Heart left ventricle (tissue), 16 donors: ENCODE measurements at regions not wholly inside any gene's neighbourhood (a gene's known extent, or its start where the extent isn't known, plus 50 kb on each side); places are given as distances from the start of the nearest gene placed in this dataset.

Source experiments
- ATAC-seq, 4 donors: fragments of 200-7000 bp; cut with Tn5 transposase; one replicate each; pipeline ENCODE4 v1.9.1; 2020 to 2022; ENCODE audit warnings: moderate library complexity in 4 of 4, mild to moderate bottlenecking in 3 of 4, moderate number of reproducible peaks in 1 of 4
- DNase-seq, 5 donors: peaks; one replicate each; pipeline ENCODE4 v3.0.0-alpha.2; 2020
- H3K27ac ChIP-seq, 12 donors: fragments of 200-600 bp; sonication (generic) in 4 of 12; one replicate each; pipeline versions ENCODE4 v1.5.0 to v1.8.0; 2016 to 2022; ENCODE audit warnings: mild to moderate bottlenecking in 2 of 12
- H3K27me3 ChIP-seq, 9 donors: fragments of 200-600 bp; sonication (generic) in 2 of 9; one replicate each; pipeline versions ENCODE4 v1.5.1 to v1.8.0; 2016 to 2022; ENCODE audit warnings: mild to moderate bottlenecking in 3 of 9
- H3K36me3 ChIP-seq, 9 donors: fragments of 200-600 bp; sonication (generic) in 2 of 9; one replicate each; pipeline versions ENCODE4 v1.5.0 to v1.8.0; 2018 to 2022; ENCODE audit warnings: mild to moderate bottlenecking in 2 of 9
- H3K4me1 ChIP-seq, 12 donors: fragments of 200-600 bp; sonication (generic) in 4 of 12; one replicate each; pipeline versions ENCODE4 v1.5.0 to v1.8.0; 2016 to 2022; ENCODE audit warnings: mild to moderate bottlenecking in 3 of 12
- H3K4me3 ChIP-seq, 12 donors: fragments of 200-600 bp; sonication (generic) in 4 of 12; one replicate each; pipeline versions ENCODE4 v1.5.0 to v1.8.0; 2017 to 2022; ENCODE audit warnings: mild to moderate bottlenecking in 9 of 12, moderate library complexity in 4 of 12
- H3K9me3 ChIP-seq, 12 donors: fragments of 200-600 bp; sonication (generic) in 4 of 12; one replicate each; pipeline versions ENCODE4 v1.5.0 to v1.8.0; 2016 to 2022; ENCODE audit warnings: mild to moderate bottlenecking in 1 of 12
- POLR2A ChIP-seq, 2 donors: fragments of 450-650 bp; IDR thresholded peaks; one replicate each; pipeline ENCODE4 v1.6.1; 2017; ENCODE audit warnings: antibody characterized with exemption in 2 of 2, mild to moderate bottlenecking in 2 of 2, moderate library complexity in 2 of 2
- WGBS, 4 donors: extraction: QIAGEN DNeasy Blood & Tissue Kit in 2 of 4; methylation state at CpG; one replicate each; pipeline versions ENCODE4 v1.1.5 to v1.1.7; 2013 to 2018; 5-methylcytosine and 5-hydroxymethylcytosine counted together
- intact Hi-C, 10 donors: fragments of 100-400 bp; cut with DNase I; formaldehyde crosslinking; loops; one replicate each; pipeline versions ENCODE4 v1.11.1 to v1.14.2; 2022
- TF ChIP-seq, protein P1 (sequence below), 12 donors: fragments of 200-600 bp; sonication (generic) in 4 of 12; IDR thresholded peaks; one replicate each; pipeline versions ENCODE4 v1.5.0 to v1.8.0; 2018 to 2022; ENCODE audit warnings: antibody characterized with exemption in 12 of 12, mild to moderate bottlenecking in 5 of 12
- donor health status: ischemic (EF 13 %, LVEDD 7.1; RV severe dilation, severe dysfunction).
- donor health status: healthy with polysubstance abuse.
- donor health status: DM: no; HTN: yes; CAD: no.
- donor health status: DM: no; HTN: no; CAD: no.
- donor health status: ischemic (EF 25% LVEDD 6.9; RV normal size, moderate dysfunction).
- donor health status: ischemic (EF 25% LVEDD 5.7; RV mildly dilated, moderate dysfunction).
- donor health status: healthy.
- donor health status: DM: yes; HTN: yes; CAD: no.
- donor health status: ischemic (EF 35%, LVEDD 5.7; RV mildly dilated, moderate dysfunction).
- donor health status: nonischemic (EF 11% LVEDD 7.7; RV severe dilation, severe dysfunction).
- donor health status: DM: yes; HTN: yes; CAD: no.
- donor health status: PGD.
- donor health status: ischemic (EF 29% LVEDD 5.4; RV normal size, mild dysfunction).
- donor health status: nonischemic (EF 23%, LVEDD 6.1; RV moderate dilation, normal function).

DNA sequence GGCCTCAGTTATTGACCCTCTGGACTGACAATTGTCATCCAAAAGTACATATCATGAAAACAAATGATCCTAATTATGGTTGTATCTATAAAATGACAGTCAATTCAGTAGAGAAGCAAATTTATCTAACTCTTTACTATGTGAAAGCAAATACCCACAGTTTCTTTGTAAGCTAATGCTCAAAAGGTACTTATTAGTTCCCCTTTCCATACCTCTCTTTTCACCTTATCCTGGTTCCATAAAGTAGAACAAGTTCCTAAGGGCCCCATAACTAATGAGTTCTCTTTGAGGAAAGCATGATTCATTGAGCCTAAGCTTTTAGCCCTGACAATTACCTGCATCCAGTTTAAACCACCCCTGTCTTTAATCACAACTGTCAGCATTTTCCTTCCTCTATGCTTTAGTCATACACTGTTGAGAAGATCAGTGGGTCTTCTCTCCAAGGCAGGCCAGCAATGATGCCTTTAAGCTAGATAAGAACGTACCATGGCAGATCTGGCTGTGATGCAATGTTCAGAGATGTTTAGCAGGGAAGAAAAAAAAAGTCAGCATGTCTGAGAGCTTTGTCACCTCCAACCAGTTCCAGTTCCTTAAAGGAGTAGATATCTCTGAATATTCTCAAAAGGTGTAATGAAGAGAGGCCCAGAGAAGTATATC, 179.7 kb upstream of the RASGEF1B start:
- intact Hi-C loops: no loop called here
- ATAC-seq (no peak), DNase-seq (no peak)
- H3K27me3 ChIP-seq: no peaks in the 10 kb centered on the region
- no peak overlapping the region for H3K4me3 ChIP-seq
- TF ChIP-seq, protein P1, sequence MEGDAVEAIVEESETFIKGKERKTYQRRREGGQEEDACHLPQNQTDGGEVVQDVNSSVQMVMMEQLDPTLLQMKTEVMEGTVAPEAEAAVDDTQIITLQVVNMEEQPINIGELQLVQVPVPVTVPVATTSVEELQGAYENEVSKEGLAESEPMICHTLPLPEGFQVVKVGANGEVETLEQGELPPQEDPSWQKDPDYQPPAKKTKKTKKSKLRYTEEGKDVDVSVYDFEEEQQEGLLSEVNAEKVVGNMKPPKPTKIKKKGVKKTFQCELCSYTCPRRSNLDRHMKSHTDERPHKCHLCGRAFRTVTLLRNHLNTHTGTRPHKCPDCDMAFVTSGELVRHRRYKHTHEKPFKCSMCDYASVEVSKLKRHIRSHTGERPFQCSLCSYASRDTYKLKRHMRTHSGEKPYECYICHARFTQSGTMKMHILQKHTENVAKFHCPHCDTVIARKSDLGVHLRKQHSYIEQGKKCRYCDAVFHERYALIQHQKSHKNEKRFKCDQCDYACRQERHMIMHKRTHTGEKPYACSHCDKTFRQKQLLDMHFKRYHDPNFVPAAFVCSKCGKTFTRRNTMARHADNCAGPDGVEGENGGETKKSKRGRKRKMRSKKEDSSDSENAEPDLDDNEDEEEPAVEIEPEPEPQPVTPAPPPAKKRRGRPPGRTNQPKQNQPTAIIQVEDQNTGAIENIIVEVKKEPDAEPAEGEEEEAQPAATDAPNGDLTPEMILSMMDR (IDR thresholded peaks at IDR 0.05): no peak
- no peak for TF ChIP-seq POLR2A (IDR thresholded peaks at IDR 0.05)
- H3K27ac ChIP-seq: no peak overlapping the region
- WGBS, 4 donors: 53 to 72% (median 68%) methylated on average over 1 of the region's 1 CpG
- H3K9me3 ChIP-seq: no peaks in the 10 kb centered on the region
- H3K36me3 ChIP-seq: no peaks in the 10 kb centered on the region
- H3K4me1 ChIP-seq: peaks cover 0 to 16% (median 0%) of the 10 kb centered on the region in 12 donors

DNA sequence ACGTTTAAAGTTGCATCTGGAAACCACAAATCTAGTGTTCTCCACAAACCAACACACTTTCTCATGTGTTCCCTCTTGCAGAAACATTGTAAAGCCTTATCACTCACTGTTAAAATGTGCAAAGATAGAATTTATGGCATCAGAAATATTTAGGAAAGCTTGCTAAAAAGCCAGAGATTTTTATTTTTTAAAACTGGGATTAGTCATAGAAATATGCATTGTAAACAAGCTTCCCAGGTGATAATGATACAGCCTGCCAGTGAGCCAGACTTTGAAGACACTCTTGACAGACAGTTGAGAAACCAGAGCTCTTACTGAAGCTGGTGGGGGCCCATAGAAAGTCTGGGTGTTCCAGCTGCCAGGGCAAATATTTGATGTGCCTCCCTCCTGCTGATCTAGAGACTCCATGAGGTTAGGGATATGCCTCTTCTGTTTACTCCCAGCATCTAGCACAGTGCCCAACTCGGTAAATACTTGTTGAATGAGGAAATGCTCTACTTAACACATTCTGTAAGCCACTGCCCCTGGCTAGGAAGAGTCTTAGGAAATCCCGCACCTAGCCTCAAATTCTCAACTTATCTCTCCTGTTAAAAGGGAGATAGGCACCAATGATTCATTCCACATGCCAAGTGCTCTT, 179.0 kb upstream of the RASGEF1B start:
- no peak for DNase-seq
- no peaks in the 10 kb centered on the region for H3K36me3 ChIP-seq
- H3K9me3 ChIP-seq: no peaks in the 10 kb centered on the region
- intact Hi-C loops: no loop called here
- TF ChIP-seq, protein P1 (IDR thresholded peaks at IDR 0.05): no peak
- TF ChIP-seq POLR2A (IDR thresholded peaks at IDR 0.05): no peak
- no peak for ATAC-seq
- H3K27ac ChIP-seq: no peak overlapping the region
- H3K4me1 ChIP-seq: peaks cover 0 to 16% (median 0%) of the 10 kb centered on the region in 12 donors
- no peaks in the 10 kb centered on the region for H3K27me3 ChIP-seq
- H3K4me3 ChIP-seq: no peak overlapping the region
- 45 to 56% (median 49%) methylated on average over 3 of the region's 3 CpGs for WGBS, 4 donors

DNA sequence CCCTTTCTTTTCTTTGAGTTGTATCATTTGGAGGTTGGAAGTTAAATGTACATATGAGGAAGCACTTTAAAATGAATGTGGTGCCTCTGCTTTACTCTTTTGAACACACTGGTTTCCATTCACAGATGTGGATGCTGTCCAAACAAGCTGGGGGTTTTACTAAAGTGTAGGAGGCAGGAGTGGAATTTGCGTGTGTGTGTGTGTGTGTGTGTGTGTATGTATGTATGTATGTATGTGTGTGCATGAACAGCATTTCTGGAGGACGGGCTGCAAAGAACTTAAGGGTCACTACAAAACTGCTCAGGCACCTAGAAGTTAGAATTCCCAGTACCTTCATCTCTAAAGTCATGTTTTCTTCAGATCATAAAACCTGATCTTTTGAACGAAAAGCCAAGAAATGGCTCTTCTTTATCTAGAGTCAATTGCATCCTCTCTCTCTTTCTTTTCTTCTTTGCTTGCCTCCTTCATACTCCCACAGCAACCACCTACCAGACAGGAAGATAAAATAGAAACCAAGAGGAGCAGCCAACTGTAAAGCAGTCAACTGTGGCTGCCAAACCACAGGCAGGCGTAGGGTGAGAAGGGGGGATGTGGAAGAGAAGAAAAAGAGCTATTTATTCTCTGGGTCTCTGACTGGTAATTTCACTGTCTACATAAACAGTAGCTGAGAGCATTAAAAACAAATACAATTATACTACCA, 177.0 kb upstream of the RASGEF1B start:
- TF ChIP-seq, protein P1 (IDR thresholded peaks at IDR 0.05): no peak
- no peak for TF ChIP-seq POLR2A (IDR thresholded peaks at IDR 0.05)
- intact Hi-C loops: no loop called here
- peaks cover 0 to 16% (median 0%) of the 10 kb centered on the region in 12 donors for H3K4me1 ChIP-seq
- H3K27ac ChIP-seq: no peak overlapping the region
- H3K36me3 ChIP-seq: no peaks in the 10 kb centered on the region
- H3K4me3 ChIP-seq: no peak overlapping the region
- H3K27me3 ChIP-seq: no peaks in the 10 kb centered on the region
- DNase-seq (no peak), ATAC-seq (peak in 1 of 4 donors; percentile 31)
- H3K9me3 ChIP-seq: no peaks in the 10 kb centered on the region
- WGBS, 4 donors: 62 to 67% (median 64%) methylated on average over 4 of the region's 4 CpGs

DNA sequence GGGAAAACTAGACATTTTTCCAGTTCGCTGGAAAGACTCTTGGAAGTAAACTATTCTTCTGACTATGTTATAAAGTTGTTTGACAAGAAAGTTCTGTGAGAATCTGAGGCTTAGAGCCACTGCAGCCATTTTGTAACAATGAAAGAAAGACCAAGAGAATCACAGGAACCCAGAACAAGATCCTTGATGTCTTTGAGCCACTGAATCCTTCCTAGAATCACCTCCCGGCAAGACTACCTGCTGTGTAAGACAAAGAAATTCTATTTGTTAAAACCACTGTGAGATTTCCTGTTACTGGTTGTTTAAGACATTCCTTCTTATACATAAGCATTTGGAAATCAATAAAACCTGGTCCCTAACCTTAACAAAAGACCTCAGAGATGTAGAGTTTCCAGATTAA, 175.7 kb upstream of the RASGEF1B start:
- intact Hi-C loops: no loop called here
- Histone ChIP-seq H3K4me3 (no peak overlapping the region), H3K9me3 (no peaks in the 10 kb centered on the region), H3K27me3 (no peaks in the 10 kb centered on the region), H3K4me1 (peaks cover 0 to 16% (median 0%) of the 10 kb centered on the region in 12 donors), H3K27ac (no peak overlapping the region), H3K36me3 (no peaks in the 10 kb centered on the region)
- no peak for DNase-seq
- TF ChIP-seq, protein P1 (IDR thresholded peaks at IDR 0.05): no peak
- TF ChIP-seq POLR2A (IDR thresholded peaks at IDR 0.05): no peak
- 85 to 95% (median 89%) methylated on average over 2 of the region's 2 CpGs for WGBS, 4 donors
- no peak for ATAC-seq
